ENCODE measurements at regions not wholly inside any gene's neighbourhood (a gene's known extent, or its start where the extent isn't known, plus 50 kb on each side); places are given as distances from the start of the nearest gene placed in this dataset.

GRCh38 chr5:135212361-135213026 lies 178.5 kb upstream of the PITX1 start:
- no peak overlapping the region for H3K4me3 ChIP-seq (ENCODE audit: low read length)
- TF ChIP-seq CTCF (conservative IDR thresholded peaks at IDR 0.05; ENCODE audit: low read depth, low read length), result no peak
- DNase-seq (ENCODE audit: low read depth), result no peak

GRCh38 chr5:135211791-135212190 lies 177.8 kb upstream of the PITX1 start:
- no peak for TF ChIP-seq CTCF (conservative IDR thresholded peaks at IDR 0.05; ENCODE audit: low read depth, low read length)
- H3K4me3 ChIP-seq (ENCODE audit: low read length), result no peak overlapping the region
- DNase-seq (ENCODE audit: low read depth), result no peak

- no peak overlapping the region for H3K4me3 ChIP-seq (ENCODE audit: low read length)
- no peak for DNase-seq (ENCODE audit: low read depth)
- no peak for TF ChIP-seq CTCF (conservative IDR thresholded peaks at IDR 0.05; ENCODE audit: low read depth, low read length)
These were observed 177.2 kb upstream of the PITX1 start for GRCh38 chr5:135211083-135211790.

GRCh38 chr5:135210286-135211055 lies 176.4 kb upstream of the PITX1 start:
- H3K4me3 ChIP-seq (ENCODE audit: low read length), result no peak overlapping the region
- no peak for TF ChIP-seq CTCF (conservative IDR thresholded peaks at IDR 0.05; ENCODE audit: low read depth, low read length)
- no peak for DNase-seq (ENCODE audit: low read depth)

GRCh38 chr5:135208903-135209721 lies 175.1 kb upstream of the PITX1 start:
- DNase-seq (ENCODE audit: low read depth), result peak; percentile 56
- no peak overlapping the region for H3K4me3 ChIP-seq (ENCODE audit: low read length)
- peak; percentile 39 for TF ChIP-seq CTCF (conservative IDR thresholded peaks at IDR 0.05; ENCODE audit: low read depth, low read length)

- DNase-seq (ENCODE audit: low read depth), result no peak
- no peak for TF ChIP-seq CTCF (conservative IDR thresholded peaks at IDR 0.05; ENCODE audit: low read depth, low read length)
- H3K4me3 ChIP-seq (ENCODE audit: low read length), result no peak overlapping the region
These were observed 174.5 kb upstream of the PITX1 start for GRCh38 chr5:135208555-135208902.

Data from retinal pigment epithelial cell (primary cell).